Uterus (tissue), 2 donors: ENCODE measurements at regions not wholly inside any gene's neighbourhood (a gene's known extent, or its start where the extent isn't known, plus 50 kb on each side); places are given as distances from the start of the nearest gene placed in this dataset.

ENCODE experiments used
- POLR2A ChIP-seq, 2 donors: fragments of 450-650 bp; IDR thresholded peaks; one replicate each; pipeline ENCODE4 v1.6.1; 2016; ENCODE audit warnings: antibody characterized with exemption in 2 of 2, mild to moderate bottlenecking in 1 of 2, moderate library complexity in 1 of 2
- TF ChIP-seq, protein P1 (sequence below), 4 experiments: fragments of 200-600 bp in 2 of 4; fragments of 450-650 bp in 2 of 4; sonication (generic) in 2 of 4; IDR thresholded peaks; one replicate each; pipeline ENCODE4 v1.5.1; 2016 to 2019; ENCODE audit warnings: antibody characterized with exemption in 4 of 4, mild to moderate bottlenecking in 2 of 4, moderate library complexity in 1 of 4

DNA sequence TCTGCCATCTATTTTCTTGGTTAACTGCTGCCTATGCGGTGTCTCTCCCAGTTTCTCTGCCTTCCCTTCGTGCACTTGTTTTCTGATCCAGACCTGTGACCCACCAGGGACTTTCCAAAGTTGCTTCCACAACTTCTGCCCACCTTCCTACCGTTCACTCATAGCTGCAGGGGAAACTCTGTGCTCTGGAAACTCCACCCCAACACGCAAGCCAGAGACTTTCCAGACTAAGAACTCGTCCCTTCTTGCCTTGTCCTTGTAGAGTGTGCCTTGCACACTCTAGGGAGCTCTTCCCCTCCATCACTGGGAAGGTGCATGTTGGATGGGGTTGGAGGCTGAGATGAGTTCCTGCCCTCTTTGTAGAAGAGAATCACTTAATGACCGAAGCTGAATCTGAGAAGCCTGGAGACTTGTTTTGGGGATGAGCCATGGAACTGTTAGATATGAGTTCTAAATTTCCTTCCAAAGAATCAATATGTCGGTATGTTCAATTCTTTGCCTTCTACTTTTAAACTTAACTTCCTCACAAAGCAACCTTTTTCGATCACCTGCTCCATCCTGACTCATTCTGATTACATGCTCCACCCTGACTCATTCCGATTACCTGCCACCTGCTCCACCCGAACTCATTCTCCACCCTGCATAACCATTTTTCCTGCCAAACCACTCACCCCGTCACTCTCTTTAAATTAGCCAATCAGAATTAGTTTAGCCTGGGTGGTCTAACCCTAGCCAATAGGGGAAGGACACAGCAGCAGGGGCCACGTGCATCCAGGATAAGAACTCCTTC lies 82.1 kb upstream of the CAPRIN2 start:
- TF ChIP-seq, protein P1, sequence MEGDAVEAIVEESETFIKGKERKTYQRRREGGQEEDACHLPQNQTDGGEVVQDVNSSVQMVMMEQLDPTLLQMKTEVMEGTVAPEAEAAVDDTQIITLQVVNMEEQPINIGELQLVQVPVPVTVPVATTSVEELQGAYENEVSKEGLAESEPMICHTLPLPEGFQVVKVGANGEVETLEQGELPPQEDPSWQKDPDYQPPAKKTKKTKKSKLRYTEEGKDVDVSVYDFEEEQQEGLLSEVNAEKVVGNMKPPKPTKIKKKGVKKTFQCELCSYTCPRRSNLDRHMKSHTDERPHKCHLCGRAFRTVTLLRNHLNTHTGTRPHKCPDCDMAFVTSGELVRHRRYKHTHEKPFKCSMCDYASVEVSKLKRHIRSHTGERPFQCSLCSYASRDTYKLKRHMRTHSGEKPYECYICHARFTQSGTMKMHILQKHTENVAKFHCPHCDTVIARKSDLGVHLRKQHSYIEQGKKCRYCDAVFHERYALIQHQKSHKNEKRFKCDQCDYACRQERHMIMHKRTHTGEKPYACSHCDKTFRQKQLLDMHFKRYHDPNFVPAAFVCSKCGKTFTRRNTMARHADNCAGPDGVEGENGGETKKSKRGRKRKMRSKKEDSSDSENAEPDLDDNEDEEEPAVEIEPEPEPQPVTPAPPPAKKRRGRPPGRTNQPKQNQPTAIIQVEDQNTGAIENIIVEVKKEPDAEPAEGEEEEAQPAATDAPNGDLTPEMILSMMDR (IDR thresholded peaks at IDR 0.05): no peak
- no peak for TF ChIP-seq POLR2A (IDR thresholded peaks at IDR 0.05)
